Astrocyte (in vitro differentiated cells and primary cell): ENCODE measurements at regions not wholly inside any gene's neighbourhood (a gene's known extent, or its start where the extent isn't known, plus 50 kb on each side); places are given as distances from the start of the nearest gene placed in this dataset.

Experiments
- DNase-seq: peaks from one replicate; pipeline ENCODE4 v3.0.0-alpha.2; 2010; ENCODE audit warnings: low read depth
- FAIRE-seq: peaks from 2 replicates; lab custom pipeline; 2011; peaks lifted over from hg19 to GRCh38; lab: Jason Lieb, UNC
- H2AFZ ChIP-seq: 2 replicates; pipeline ENCODE4 v1.6.0; 2012; ENCODE audit warnings: low read depth, low read length, inconsistent platforms
- H3K27ac ChIP-seq: 2 replicates; pipeline ENCODE4 v1.5.1; 2011; ENCODE audit warnings: low read depth, low read length, inconsistent platforms
- H3K27me3 ChIP-seq: 2 replicates; pipeline ENCODE4 v1.6.0; 2011; ENCODE audit warnings: low read length, inconsistent platforms; ENCODE audit not compliant: insufficient read depth
- H3K36me3 ChIP-seq: 2 replicates; pipeline ENCODE4 v1.5.1; 2011; ENCODE audit warnings: low read length, inconsistent platforms; ENCODE audit not compliant: insufficient read depth
- H3K4me1 ChIP-seq: 2 replicates; pipeline ENCODE4 v1.5.1; 2011; ENCODE audit warnings: low read length, inconsistent platforms; ENCODE audit not compliant: insufficient read depth
- H3K4me2 ChIP-seq: 2 replicates; pipeline ENCODE4 v1.6.0; 2012; ENCODE audit warnings: low read length, inconsistent platforms
- H3K4me3 ChIP-seq: 2 replicates; pipeline ENCODE4 v1.5.1; 2011; ENCODE audit warnings: low read depth, mild to moderate bottlenecking, low read length, inconsistent platforms; ENCODE audit not compliant: insufficient read depth
- H3K79me2 ChIP-seq: 2 replicates; pipeline ENCODE4 v1.6.0; 2012; ENCODE audit warnings: mild to moderate bottlenecking, low read length, inconsistent platforms; ENCODE audit not compliant: insufficient read depth
- H3K9ac ChIP-seq: 2 replicates; pipeline ENCODE4 v1.6.0; 2012; ENCODE audit warnings: mild to moderate bottlenecking, low read length, inconsistent platforms
- H3K9me3 ChIP-seq: 2 replicates; pipeline ENCODE4 v1.5.1; 2012; ENCODE audit warnings: low read depth, mild to moderate bottlenecking, low read length, inconsistent platforms; ENCODE audit not compliant: insufficient read depth
- H4K20me1 ChIP-seq: 2 replicates; pipeline ENCODE4 v1.6.0; 2012; ENCODE audit warnings: low read length, inconsistent platforms; ENCODE audit not compliant: insufficient read depth
- H3K27ac Mint-ChIP-seq: one replicate; pipeline ENCODE4 v1.8.0; 2021; ENCODE audit warnings: mild to moderate bottlenecking, mixed read lengths; ENCODE audit not compliant: unreplicated experiment
- H3K27me3 Mint-ChIP-seq: one replicate; pipeline ENCODE4 v1.8.0; 2021; ENCODE audit warnings: low read depth, mixed read lengths; ENCODE audit not compliant: unreplicated experiment
- H3K36me3 Mint-ChIP-seq: one replicate; pipeline ENCODE4 v1.8.0; 2021; ENCODE audit warnings: low read depth, mixed read lengths; ENCODE audit not compliant: unreplicated experiment
- H3K4me1 Mint-ChIP-seq: one replicate; pipeline ENCODE4 v1.8.0; 2021; ENCODE audit warnings: low read depth, mixed read lengths; ENCODE audit not compliant: unreplicated experiment
- H3K4me3 Mint-ChIP-seq: one replicate; pipeline ENCODE4 v1.8.0; 2021; ENCODE audit warnings: mild to moderate bottlenecking, moderate library complexity, mixed read lengths; ENCODE audit not compliant: unreplicated experiment
- H3K9me3 Mint-ChIP-seq: one replicate; pipeline ENCODE4 v1.8.0; 2021; ENCODE audit warnings: mild to moderate bottlenecking, mixed read lengths; ENCODE audit not compliant: unreplicated experiment
- CTCF ChIP-seq: IDR thresholded peaks from 2 replicates; pipeline ENCODE4 v1.5.1; 2011; ENCODE audit warnings: low read depth, mild to moderate bottlenecking, inconsistent platforms, low read length, moderate library complexity; ENCODE audit not compliant: insufficient read depth
- EZH2 ChIP-seq: IDR thresholded peaks from 2 replicates; pipeline ENCODE4 v1.6.1; 2012; ENCODE audit warnings: mild to moderate bottlenecking, low read length, inconsistent platforms; ENCODE audit not compliant: insufficient read depth

GRCh38 chr3:70861234-70861633, 548.8 kb upstream of the MDFIC2 start:
- Histone ChIP-seq H3K9ac (peak overlapping the region; percentile 69), H3K4me3 (no peak overlapping the region), H3K9me3 (no peaks in the 10 kb centered on the region), H3K27me3 (no peaks in the 10 kb centered on the region), H3K79me2 (no peaks in the 10 kb centered on the region), H3K4me1 (peaks cover 40% of the 10 kb centered on the region), H3K4me2 (peak overlapping the region; percentile 52), H3K27ac (peak overlapping the region; percentile 93), H4K20me1 (no peaks in the 10 kb centered on the region), H3K36me3 (no peaks in the 10 kb centered on the region), H2AFZ (no peak overlapping the region)
- Mint-ChIP-seq H3K4me1 (peaks cover 36% of the 10 kb centered on the region), H3K4me3 (no peak overlapping the region), H3K27ac (peak overlapping the region; percentile 71), H3K36me3 (no peaks in the 10 kb centered on the region), H3K27me3 (no peaks in the 10 kb centered on the region), H3K9me3 (no peaks in the 10 kb centered on the region)
- DNase-seq (peak; percentile 98), FAIRE-seq (peak; percentile 82)
- TF ChIP-seq CTCF (no peak), EZH2 (no peak)

GRCh38 chr3:70857916-70858315, 545.5 kb upstream of the MDFIC2 start:
- FAIRE-seq (no peak), DNase-seq (peak; percentile 67)
- Histone ChIP-seq H4K20me1 (no peaks in the 10 kb centered on the region), H3K36me3 (no peaks in the 10 kb centered on the region), H3K9me3 (no peaks in the 10 kb centered on the region), H3K4me3 (peak overlapping the region; percentile 13), H3K4me2 (peak overlapping the region; percentile 22), H3K27me3 (no peaks in the 10 kb centered on the region), H2AFZ (no peak overlapping the region), H3K79me2 (no peaks in the 10 kb centered on the region), H3K9ac (peak overlapping the region; percentile 49), H3K4me1 (peaks cover 61% of the 10 kb centered on the region), H3K27ac (peak overlapping the region; percentile 90)
- no peak overlapping the region for H3K4me3 Mint-ChIP-seq
- no peaks in the 10 kb centered on the region for H3K36me3 Mint-ChIP-seq
- no peak for TF ChIP-seq CTCF
- TF ChIP-seq EZH2 = no peak
- H3K9me3 Mint-ChIP-seq = no peaks in the 10 kb centered on the region
- no peaks in the 10 kb centered on the region for H3K27me3 Mint-ChIP-seq
- H3K4me1 Mint-ChIP-seq = peaks cover 59% of the 10 kb centered on the region
- H3K27ac Mint-ChIP-seq = peak overlapping the region; percentile 89

GRCh38 chr3:70856414-70857162, 544.1 kb upstream of the MDFIC2 start:
- H3K27me3 ChIP-seq = no peaks in the 10 kb centered on the region
- no peaks in the 10 kb centered on the region for H3K79me2 ChIP-seq
- peak; percentile 98 for DNase-seq
- FAIRE-seq = peak; percentile 97
- no peak overlapping the region for H3K4me3 ChIP-seq
- Mint-ChIP-seq H3K36me3 (no peaks in the 10 kb centered on the region), H3K9me3 (no peaks in the 10 kb centered on the region), H3K27ac (peak overlapping the region; percentile 73), H3K4me3 (no peak overlapping the region), H3K4me1 (peaks cover 51% of the 10 kb centered on the region), H3K27me3 (no peaks in the 10 kb centered on the region)
- peak overlapping the region; percentile 90 for H3K27ac ChIP-seq
- no peaks in the 10 kb centered on the region for H4K20me1 ChIP-seq
- no peak overlapping the region for H2AFZ ChIP-seq
- H3K9ac ChIP-seq = peak overlapping the region; percentile 67
- no peaks in the 10 kb centered on the region for H3K9me3 ChIP-seq
- no peaks in the 10 kb centered on the region for H3K36me3 ChIP-seq
- no peak for TF ChIP-seq CTCF
- peak overlapping the region; percentile 40 for H3K4me2 ChIP-seq
- peaks cover 54% of the 10 kb centered on the region for H3K4me1 ChIP-seq
